Activated gamma-delta T cell treated with Interleukin-2 at 50 U/mL for 16 hours (primary cell): ENCODE measurements at regions not wholly inside any gene's neighbourhood (a gene's known extent, or its start where the extent isn't known, plus 50 kb on each side); places are given as distances from the start of the nearest gene placed in this dataset.
"Not testable (repeated sequence)": the region's sequence is repeated elsewhere in the genome, so short reads cannot be mapped to it uniquely, and the experiment has no call there.

ENCODE experiments used
- DNase-seq: peaks from one replicate; pipeline ENCODE4 v3.0.0-alpha.2; 2020

GRCh38 chr2:37783545-37783944 lies 112.1 kb upstream of the CDC42EP3 start:
- DNase-seq, result no peak

- DNase-seq, result no peak
Observed at GRCh38 chr2:37784071-37784758, 112.8 kb upstream of the CDC42EP3 start.

GRCh38 chr2:37784759-37785149 lies 113.3 kb upstream of the CDC42EP3 start:
- no peak for DNase-seq

GRCh38 chr2:37786191-37786698 lies 114.8 kb upstream of the CDC42EP3 start:
- DNase-seq, result no peak

- no peak for DNase-seq
Observed at GRCh38 chr2:37786854-37787253, 115.4 kb upstream of the CDC42EP3 start.

- no peak for DNase-seq
Observed at GRCh38 chr2:37788602-37789209, 117.3 kb upstream of the CDC42EP3 start.

GRCh38 chr2:37790019-37790418 lies 118.6 kb upstream of the CDC42EP3 start:
- no peak for DNase-seq

- no peak for DNase-seq
Observed at GRCh38 chr2:37790462-37790861, 119.0 kb upstream of the CDC42EP3 start.

- no peak for DNase-seq
Observed at GRCh38 chr2:37792366-37792765, 120.9 kb upstream of the CDC42EP3 start.

GRCh38 chr2:37793004-37793403 lies 121.6 kb upstream of the CDC42EP3 start:
- no peak for DNase-seq

- no peak for DNase-seq
Observed at GRCh38 chr2:37794717-37795116, 123.3 kb upstream of the CDC42EP3 start.

- DNase-seq, result no peak
Observed at GRCh38 chr2:37795456-37795855, 124.0 kb upstream of the CDC42EP3 start.

- DNase-seq, result no peak
Observed at GRCh38 chr2:37795938-37796337, 124.5 kb upstream of the CDC42EP3 start.

GRCh38 chr2:37796481-37796880 lies 125.0 kb upstream of the CDC42EP3 start:
- DNase-seq, result no peak

- DNase-seq, result no peak
Observed at GRCh38 chr2:37797081-37797480, 125.6 kb upstream of the CDC42EP3 start.

- DNase-seq, result no peak
Observed at GRCh38 chr2:37798315-37799005, 126.6 kb upstream of the RMDN2 start.

GRCh38 chr2:37800176-37800858 lies 124.8 kb upstream of the RMDN2 start:
- no peak for DNase-seq

GRCh38 chr2:37802211-37802752 lies 122.8 kb upstream of the RMDN2 start:
- DNase-seq, result no peak

GRCh38 chr2:37802899-37803379 lies 122.1 kb upstream of the RMDN2 start:
- no peak for DNase-seq

- DNase-seq, result not testable (repeated sequence)
Observed at GRCh38 chr2:37806004-37806403, 119.1 kb upstream of the RMDN2 start.

- DNase-seq, result no peak
Observed at GRCh38 chr2:37809525-37809924, 115.6 kb upstream of the RMDN2 start.

GRCh38 chr2:37809931-37810570 lies 115.0 kb upstream of the RMDN2 start:
- DNase-seq, result no peak
